ENCODE measurements at regions not wholly inside any gene's neighbourhood (a gene's known extent, or its start where the extent isn't known, plus 50 kb on each side); places are given as distances from the start of the nearest gene placed in this dataset.

DNA sequence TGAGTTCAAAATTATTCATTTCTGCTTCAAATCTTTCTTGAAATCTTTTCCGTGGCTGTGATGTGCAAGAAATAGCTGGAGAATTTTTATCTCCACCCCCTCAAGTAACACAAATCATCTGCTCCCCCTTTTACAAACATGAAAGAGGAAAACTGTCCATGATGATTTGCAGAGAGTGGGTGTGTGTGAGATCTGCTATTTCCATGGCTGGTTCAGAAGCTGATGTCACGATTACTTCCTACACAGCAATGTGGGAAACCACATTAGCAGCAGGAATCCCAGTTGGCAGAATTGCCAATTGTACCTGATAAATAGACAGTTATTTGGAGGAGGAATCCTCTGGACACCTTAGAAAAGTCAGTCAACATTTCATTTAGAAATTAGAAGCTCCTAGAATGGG lies 75.2 kb upstream of the GRM7 start:
- TF ChIP-seq, protein P1, sequence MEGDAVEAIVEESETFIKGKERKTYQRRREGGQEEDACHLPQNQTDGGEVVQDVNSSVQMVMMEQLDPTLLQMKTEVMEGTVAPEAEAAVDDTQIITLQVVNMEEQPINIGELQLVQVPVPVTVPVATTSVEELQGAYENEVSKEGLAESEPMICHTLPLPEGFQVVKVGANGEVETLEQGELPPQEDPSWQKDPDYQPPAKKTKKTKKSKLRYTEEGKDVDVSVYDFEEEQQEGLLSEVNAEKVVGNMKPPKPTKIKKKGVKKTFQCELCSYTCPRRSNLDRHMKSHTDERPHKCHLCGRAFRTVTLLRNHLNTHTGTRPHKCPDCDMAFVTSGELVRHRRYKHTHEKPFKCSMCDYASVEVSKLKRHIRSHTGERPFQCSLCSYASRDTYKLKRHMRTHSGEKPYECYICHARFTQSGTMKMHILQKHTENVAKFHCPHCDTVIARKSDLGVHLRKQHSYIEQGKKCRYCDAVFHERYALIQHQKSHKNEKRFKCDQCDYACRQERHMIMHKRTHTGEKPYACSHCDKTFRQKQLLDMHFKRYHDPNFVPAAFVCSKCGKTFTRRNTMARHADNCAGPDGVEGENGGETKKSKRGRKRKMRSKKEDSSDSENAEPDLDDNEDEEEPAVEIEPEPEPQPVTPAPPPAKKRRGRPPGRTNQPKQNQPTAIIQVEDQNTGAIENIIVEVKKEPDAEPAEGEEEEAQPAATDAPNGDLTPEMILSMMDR (IDR thresholded peaks at IDR 0.05) = no peak
- TF ChIP-seq POLR2A (IDR thresholded peaks at IDR 0.05) = no peak
